ENCODE measurements at regions not wholly inside any gene's neighbourhood (a gene's known extent, or its start where the extent isn't known, plus 50 kb on each side); places are given as distances from the start of the nearest gene placed in this dataset.

DNA sequence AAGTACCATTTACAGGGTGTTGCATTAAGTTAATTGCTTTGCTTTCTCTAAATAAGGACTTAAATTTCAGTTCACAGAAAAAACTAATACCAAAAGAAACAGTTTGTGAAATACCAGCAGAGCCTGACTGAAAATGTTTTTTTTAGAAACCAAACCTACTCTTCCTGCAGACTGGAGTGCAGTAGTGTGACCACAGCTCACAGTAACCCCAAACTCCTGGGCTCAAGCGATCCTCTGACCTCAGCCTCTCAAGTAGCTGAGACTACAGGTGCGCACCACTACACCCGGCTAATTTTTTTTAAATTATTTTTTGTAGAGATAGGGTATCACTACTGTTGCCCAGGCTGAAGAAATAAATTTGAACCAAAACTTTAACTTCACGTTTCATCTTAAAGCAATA, 103.5 kb upstream of the PLEKHA5 start:
- H3K36me3 ChIP-seq (ENCODE audit: control insufficient read depth, insufficient read depth, low read length) = no peaks in the 10 kb centered on the region
- H3K9me3 ChIP-seq (ENCODE audit: control insufficient read depth, insufficient read depth, low read length) = no peaks in the 10 kb centered on the region
- H3K9ac ChIP-seq (ENCODE audit: low read depth, low read length) = no peak overlapping the region
- H3K4me3 ChIP-seq (ENCODE audit: low read depth, low read length) = no peak overlapping the region
- H3K4me1 ChIP-seq (ENCODE audit: control insufficient read depth, insufficient read depth, low read length) = peaks cover 7% of the 10 kb centered on the region
- H3K27me3 ChIP-seq (ENCODE audit: control insufficient read depth, insufficient read depth, low read length) = no peaks in the 10 kb centered on the region

DNA sequence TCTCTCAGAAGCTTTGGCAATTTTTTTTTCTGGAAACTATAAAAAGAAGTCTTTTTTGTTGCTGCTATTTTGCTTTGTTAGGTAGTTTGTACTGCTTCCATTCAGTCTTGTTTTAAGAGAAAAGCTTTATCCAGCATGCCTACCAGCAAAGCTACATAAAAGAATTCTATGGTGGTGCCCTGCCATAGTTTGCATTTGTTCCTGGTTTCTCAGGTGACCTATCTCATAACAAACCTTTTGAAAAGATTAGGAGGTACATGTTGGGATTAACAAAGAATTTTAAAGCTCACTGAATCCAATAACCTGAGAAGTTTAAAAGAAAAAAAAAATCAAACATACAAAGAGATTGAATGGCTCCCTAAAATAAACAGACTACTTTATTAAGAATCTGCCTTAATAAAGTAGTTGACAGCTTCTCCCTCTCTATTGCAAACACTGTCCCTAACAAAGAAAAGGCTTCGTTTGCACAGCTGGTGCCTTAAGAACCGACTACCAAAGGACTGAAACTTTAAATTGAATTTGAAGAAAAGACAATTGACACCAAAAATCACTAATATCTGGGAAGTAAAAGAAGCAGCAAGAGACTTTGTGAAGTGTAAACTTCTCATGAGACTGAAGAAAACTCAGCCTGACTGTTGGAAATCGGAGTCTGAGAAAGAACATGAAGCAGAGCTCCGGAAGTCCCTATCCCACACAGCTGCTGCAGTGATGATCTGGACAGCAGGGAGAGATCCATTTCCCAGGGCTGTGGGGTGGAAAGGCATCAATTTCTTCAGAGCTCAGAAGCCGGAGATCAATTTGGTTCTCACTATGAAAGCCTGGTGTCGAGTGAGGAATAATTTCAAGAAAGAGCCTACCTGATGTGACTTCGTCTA, 102.7 kb upstream of the PLEKHA5 start:
- Histone ChIP-seq H3K27me3 (ENCODE audit: control insufficient read depth, insufficient read depth, low read length) (no peaks in the 10 kb centered on the region), H3K4me1 (ENCODE audit: control insufficient read depth, insufficient read depth, low read length) (peaks cover 7% of the 10 kb centered on the region), H3K36me3 (ENCODE audit: control insufficient read depth, insufficient read depth, low read length) (no peaks in the 10 kb centered on the region), H3K9ac (ENCODE audit: low read depth, low read length) (no peak overlapping the region), H3K9me3 (ENCODE audit: control insufficient read depth, insufficient read depth, low read length) (no peaks in the 10 kb centered on the region), H3K4me3 (ENCODE audit: low read depth, low read length) (no peak overlapping the region)

DNA sequence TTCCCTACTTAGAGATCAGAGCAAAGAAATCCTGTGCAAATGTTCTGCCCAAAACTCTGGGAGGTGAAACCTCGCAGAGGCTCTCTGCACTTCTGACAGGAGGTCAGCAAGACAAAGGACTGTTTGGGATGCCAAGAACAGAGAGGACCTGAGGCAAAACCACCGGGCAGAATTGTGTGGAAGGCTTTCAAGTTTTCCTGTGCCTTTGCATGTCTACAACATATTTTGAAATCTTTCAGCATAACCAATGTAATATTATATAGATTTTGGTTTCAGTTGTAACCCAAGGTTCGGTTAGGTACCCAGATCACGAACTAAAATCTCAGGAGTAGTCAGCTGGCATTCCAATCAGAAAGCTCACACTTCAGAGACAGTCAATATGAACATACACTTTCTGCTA, 99.4 kb upstream of the PLEKHA5 start:
- Histone ChIP-seq H3K4me3 (ENCODE audit: low read depth, low read length) (no peak overlapping the region), H3K27me3 (ENCODE audit: control insufficient read depth, insufficient read depth, low read length) (no peaks in the 10 kb centered on the region), H3K36me3 (ENCODE audit: control insufficient read depth, insufficient read depth, low read length) (no peaks in the 10 kb centered on the region), H3K4me1 (ENCODE audit: control insufficient read depth, insufficient read depth, low read length) (peaks cover 7% of the 10 kb centered on the region), H3K9ac (ENCODE audit: low read depth, low read length) (no peak overlapping the region), H3K9me3 (ENCODE audit: control insufficient read depth, insufficient read depth, low read length) (peaks cover 14% of the 10 kb centered on the region)

DNA sequence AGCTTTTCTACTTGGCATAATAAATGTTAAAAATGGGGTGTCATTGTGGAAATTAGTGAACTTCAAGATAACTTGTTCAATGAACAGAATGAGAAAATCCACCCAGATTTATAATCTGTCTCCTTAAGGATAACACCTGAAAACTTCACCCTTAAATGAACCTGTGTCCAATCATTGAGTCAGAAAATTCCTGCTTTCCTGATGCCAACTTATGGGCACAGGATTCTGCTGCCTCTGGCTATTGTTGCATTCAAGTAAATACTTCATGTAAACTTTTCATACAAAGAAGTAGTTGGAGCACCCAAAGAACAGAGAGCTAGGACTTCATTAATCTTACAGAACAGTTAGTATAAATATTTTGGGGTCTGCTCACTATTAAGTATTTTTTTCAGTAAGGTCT, 98.9 kb upstream of the PLEKHA5 start:
- H3K4me3 ChIP-seq (ENCODE audit: low read depth, low read length) = no peak overlapping the region
- H3K27me3 ChIP-seq (ENCODE audit: control insufficient read depth, insufficient read depth, low read length) = no peaks in the 10 kb centered on the region
- no peak overlapping the region for H3K9ac ChIP-seq (ENCODE audit: low read depth, low read length)
- peaks cover 7% of the 10 kb centered on the region for H3K4me1 ChIP-seq (ENCODE audit: control insufficient read depth, insufficient read depth, low read length)
- H3K36me3 ChIP-seq (ENCODE audit: control insufficient read depth, insufficient read depth, low read length) = no peaks in the 10 kb centered on the region
- H3K9me3 ChIP-seq (ENCODE audit: control insufficient read depth, insufficient read depth, low read length) = peaks cover 14% of the 10 kb centered on the region

DNA sequence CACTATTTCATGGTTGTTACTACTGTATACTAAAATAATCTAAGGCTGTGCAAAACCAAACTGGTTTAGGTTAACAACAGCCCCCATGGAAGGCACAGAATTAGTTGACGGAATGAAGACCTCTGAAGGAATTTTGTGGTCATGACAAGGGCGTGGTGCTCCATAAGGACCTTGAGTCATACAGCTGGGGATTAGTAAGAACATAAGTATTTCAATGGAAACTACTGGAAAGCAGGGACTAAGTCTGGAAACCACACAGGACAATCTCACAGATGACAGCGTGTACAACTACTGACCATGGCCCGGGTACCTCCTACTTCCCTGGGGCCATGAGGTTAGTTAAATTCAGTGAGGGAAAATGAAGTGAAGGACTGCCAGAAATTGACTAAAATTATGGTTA, 98.5 kb upstream of the PLEKHA5 start:
- H3K27me3 ChIP-seq (ENCODE audit: control insufficient read depth, insufficient read depth, low read length) = no peaks in the 10 kb centered on the region
- no peak overlapping the region for H3K4me3 ChIP-seq (ENCODE audit: low read depth, low read length)
- no peak overlapping the region for H3K9ac ChIP-seq (ENCODE audit: low read depth, low read length)
- H3K4me1 ChIP-seq (ENCODE audit: control insufficient read depth, insufficient read depth, low read length) = peaks cover 5% of the 10 kb centered on the region
- no peaks in the 10 kb centered on the region for H3K36me3 ChIP-seq (ENCODE audit: control insufficient read depth, insufficient read depth, low read length)
- H3K9me3 ChIP-seq (ENCODE audit: control insufficient read depth, insufficient read depth, low read length) = peaks cover 14% of the 10 kb centered on the region

DNA sequence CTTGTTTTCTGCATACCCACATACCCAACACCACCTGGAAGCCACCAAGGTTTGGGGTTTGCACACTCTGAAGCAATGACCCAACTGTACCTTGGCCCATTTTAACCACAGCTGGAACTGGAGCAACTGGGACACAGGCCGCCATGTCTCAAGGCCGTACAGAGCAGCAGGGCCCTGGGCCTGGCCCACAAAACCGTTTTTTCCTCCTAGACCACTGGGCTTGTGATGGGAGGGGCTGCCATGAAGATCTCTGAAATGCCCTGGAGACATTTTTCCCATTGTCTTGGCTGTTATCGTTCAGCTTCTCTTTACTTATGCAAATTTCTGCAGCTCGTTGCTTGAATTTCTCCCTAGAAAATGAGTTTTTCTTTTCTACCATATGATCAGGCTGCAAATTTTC, 96.7 kb upstream of the PLEKHA5 start:
- no peak overlapping the region for H3K4me3 ChIP-seq (ENCODE audit: low read depth, low read length)
- H3K27me3 ChIP-seq (ENCODE audit: control insufficient read depth, insufficient read depth, low read length) = no peaks in the 10 kb centered on the region
- peaks cover 14% of the 10 kb centered on the region for H3K9me3 ChIP-seq (ENCODE audit: control insufficient read depth, insufficient read depth, low read length)
- H3K4me1 ChIP-seq (ENCODE audit: control insufficient read depth, insufficient read depth, low read length) = no peaks in the 10 kb centered on the region
- H3K36me3 ChIP-seq (ENCODE audit: control insufficient read depth, insufficient read depth, low read length) = no peaks in the 10 kb centered on the region
- no peak overlapping the region for H3K9ac ChIP-seq (ENCODE audit: low read depth, low read length)

DNA sequence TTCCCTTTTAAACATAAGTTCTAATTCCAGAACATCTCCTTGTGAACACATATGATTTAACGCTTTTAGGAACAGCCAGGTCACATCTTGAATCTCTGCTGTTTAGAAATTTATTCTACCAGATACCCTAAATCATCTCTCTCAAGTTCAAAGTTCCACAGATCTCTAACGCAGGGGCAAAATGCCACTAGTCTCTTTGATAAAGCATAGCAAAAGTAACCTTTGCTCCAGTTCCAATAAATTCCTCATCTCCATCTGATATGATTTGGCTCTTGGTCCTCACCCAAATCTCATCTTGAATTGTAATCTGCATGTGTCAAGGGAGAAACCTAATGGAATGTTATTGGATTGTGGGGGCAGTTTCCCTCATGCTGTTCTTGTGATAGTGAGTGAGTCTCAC, 96.3 kb upstream of the PLEKHA5 start:
- Histone ChIP-seq H3K4me3 (ENCODE audit: low read depth, low read length) (no peak overlapping the region), H3K9ac (ENCODE audit: low read depth, low read length) (no peak overlapping the region), H3K27me3 (ENCODE audit: control insufficient read depth, insufficient read depth, low read length) (no peaks in the 10 kb centered on the region), H3K4me1 (ENCODE audit: control insufficient read depth, insufficient read depth, low read length) (no peaks in the 10 kb centered on the region), H3K36me3 (ENCODE audit: control insufficient read depth, insufficient read depth, low read length) (no peaks in the 10 kb centered on the region), H3K9me3 (ENCODE audit: control insufficient read depth, insufficient read depth, low read length) (peaks cover 14% of the 10 kb centered on the region)

DNA sequence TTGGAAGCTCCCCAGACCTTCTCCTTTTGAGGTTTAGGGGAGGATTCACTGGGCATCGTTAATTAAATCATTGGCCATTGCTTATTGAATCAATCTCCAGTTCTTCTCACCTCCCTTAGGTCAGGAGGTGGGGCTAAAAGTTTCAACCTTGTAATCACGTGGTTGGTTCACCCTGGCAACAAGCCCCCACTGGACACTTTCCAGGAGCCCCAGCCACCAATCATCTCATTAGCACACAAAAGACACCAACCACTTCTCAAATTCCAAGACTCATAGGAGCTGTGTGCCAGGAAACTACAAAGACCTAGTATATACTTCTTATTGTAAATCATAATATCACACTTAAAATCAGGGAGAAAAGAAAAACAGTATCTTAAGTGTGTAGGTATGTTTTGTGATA, 94.6 kb upstream of the PLEKHA5 start:
- H3K36me3 ChIP-seq (ENCODE audit: control insufficient read depth, insufficient read depth, low read length) = no peaks in the 10 kb centered on the region

DNA sequence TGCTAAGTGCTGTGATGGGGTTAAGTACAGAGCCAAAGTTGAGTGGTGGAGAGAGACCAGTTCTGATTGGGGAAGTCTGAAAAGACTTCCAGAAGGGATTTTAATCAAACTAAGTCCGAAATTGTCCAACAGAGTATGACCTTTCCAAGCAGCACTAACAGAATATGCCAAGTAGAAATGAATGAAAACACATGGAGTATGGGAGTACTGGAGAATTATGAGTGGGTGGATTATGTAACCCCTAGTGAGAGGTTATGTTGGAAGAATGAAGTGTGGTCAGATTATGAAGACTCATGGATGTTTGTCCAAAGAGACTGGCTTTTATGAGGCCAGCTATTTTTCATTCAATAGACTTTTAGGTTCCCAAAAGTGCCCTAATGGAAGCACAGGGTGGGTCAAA, 94.0 kb upstream of the PLEKHA5 start:
- H3K9ac ChIP-seq (ENCODE audit: low read depth, low read length) = no peak overlapping the region
- H3K4me1 ChIP-seq (ENCODE audit: control insufficient read depth, insufficient read depth, low read length) = no peaks in the 10 kb centered on the region
- no peak overlapping the region for H3K4me3 ChIP-seq (ENCODE audit: low read depth, low read length)
- no peaks in the 10 kb centered on the region for H3K27me3 ChIP-seq (ENCODE audit: control insufficient read depth, insufficient read depth, low read length)
- no peaks in the 10 kb centered on the region for H3K36me3 ChIP-seq (ENCODE audit: control insufficient read depth, insufficient read depth, low read length)
- H3K9me3 ChIP-seq (ENCODE audit: control insufficient read depth, insufficient read depth, low read length) = peaks cover 14% of the 10 kb centered on the region

More for the DNA sequence above, 94.6 kb upstream of the PLEKHA5 start:
- Histone ChIP-seq H3K9ac (ENCODE audit: low read depth, low read length) (no peak overlapping the region), H3K4me1 (ENCODE audit: control insufficient read depth, insufficient read depth, low read length) (no peaks in the 10 kb centered on the region), H3K4me3 (ENCODE audit: low read depth, low read length) (no peak overlapping the region), H3K27me3 (ENCODE audit: control insufficient read depth, insufficient read depth, low read length) (no peaks in the 10 kb centered on the region), H3K9me3 (ENCODE audit: control insufficient read depth, insufficient read depth, low read length) (peaks cover 14% of the 10 kb centered on the region)

DNA sequence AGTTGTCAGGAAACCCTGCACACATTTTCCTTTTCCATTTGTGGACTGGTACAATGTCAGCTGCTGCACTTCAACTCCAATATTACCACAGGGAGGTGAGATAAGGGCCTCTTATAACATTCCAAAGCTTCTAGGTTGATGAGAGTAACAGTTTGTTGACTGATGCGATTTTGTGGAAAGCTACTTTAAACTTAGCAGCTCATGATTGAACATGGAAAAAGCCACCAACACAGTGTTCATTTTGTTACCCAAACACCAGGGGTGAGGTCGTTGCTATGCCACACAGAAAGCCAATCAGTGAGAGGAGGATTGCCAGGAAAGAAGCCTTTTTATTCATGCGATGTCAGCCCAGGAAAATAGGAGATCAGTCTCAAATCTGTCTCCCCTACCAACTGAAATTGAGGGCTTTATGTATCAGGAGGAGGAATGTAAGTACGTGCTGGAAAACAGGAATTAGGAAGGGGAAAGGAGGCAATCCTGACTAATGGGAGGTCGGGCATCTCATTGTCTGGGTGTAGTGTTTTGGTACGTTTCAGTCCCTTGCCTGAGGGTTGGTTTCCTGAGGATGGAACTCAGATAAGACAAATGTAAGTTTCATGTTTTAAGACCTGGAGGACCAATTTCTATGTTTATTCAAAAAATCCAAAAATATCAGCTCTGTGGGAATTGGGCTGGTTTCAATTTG, 92.7 kb upstream of the PLEKHA5 start:
- no peaks in the 10 kb centered on the region for H3K27me3 ChIP-seq (ENCODE audit: control insufficient read depth, insufficient read depth, low read length)
- H3K36me3 ChIP-seq (ENCODE audit: control insufficient read depth, insufficient read depth, low read length) = no peaks in the 10 kb centered on the region
- peaks cover 14% of the 10 kb centered on the region for H3K9me3 ChIP-seq (ENCODE audit: control insufficient read depth, insufficient read depth, low read length)
- H3K4me1 ChIP-seq (ENCODE audit: control insufficient read depth, insufficient read depth, low read length) = no peaks in the 10 kb centered on the region
- H3K9ac ChIP-seq (ENCODE audit: low read depth, low read length) = no peak overlapping the region
- H3K4me3 ChIP-seq (ENCODE audit: low read depth, low read length) = no peak overlapping the region

DNA sequence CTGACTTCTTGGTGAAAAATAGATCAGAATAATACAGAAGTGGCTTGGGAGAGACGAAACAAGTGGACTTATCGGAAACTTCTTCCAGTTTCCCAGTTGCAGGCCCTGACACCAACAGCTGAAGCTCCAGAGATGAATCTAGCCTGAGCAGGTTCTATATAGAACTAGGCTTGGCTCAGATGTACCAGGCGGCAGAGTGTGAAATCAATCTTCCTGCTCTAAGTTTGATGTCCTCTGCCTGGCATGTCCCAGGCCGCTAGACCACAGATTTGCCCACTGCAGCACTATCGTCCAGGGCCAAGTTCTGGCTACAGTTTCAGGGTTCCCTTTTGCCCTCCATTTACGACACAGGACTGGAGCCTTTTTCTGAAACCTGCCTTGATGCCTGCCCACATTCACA, 91.3 kb upstream of the PLEKHA5 start:
- H3K4me3 ChIP-seq (ENCODE audit: low read depth, low read length) = no peak overlapping the region
- H3K9me3 ChIP-seq (ENCODE audit: control insufficient read depth, insufficient read depth, low read length) = peaks cover 6% of the 10 kb centered on the region
- no peak overlapping the region for H3K9ac ChIP-seq (ENCODE audit: low read depth, low read length)
- no peaks in the 10 kb centered on the region for H3K4me1 ChIP-seq (ENCODE audit: control insufficient read depth, insufficient read depth, low read length)
- H3K27me3 ChIP-seq (ENCODE audit: control insufficient read depth, insufficient read depth, low read length) = no peaks in the 10 kb centered on the region
- H3K36me3 ChIP-seq (ENCODE audit: control insufficient read depth, insufficient read depth, low read length) = no peaks in the 10 kb centered on the region

DNA sequence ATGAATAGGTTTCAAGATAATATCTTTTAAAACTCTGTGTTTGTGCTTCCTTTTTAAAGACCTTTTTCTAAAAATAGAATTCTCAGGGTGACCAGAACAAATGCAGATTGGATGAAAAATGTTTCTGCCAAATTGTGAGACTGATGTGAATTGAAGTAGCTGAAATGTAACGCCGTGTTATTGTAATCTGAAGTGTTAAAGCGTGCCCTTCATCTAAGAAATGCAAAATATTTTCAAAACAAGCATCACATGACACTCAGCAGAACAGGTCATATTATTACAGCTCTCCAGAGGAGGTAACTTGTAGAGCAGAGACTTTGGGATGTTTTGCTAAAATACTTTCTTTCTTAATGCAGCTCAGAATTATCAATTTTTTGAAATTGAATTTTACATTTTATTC, 90.0 kb upstream of the PLEKHA5 start:
- Histone ChIP-seq H3K9ac (ENCODE audit: low read depth, low read length) (no peak overlapping the region), H3K27me3 (ENCODE audit: control insufficient read depth, insufficient read depth, low read length) (no peaks in the 10 kb centered on the region), H3K9me3 (ENCODE audit: control insufficient read depth, insufficient read depth, low read length) (peaks cover under 1% of the 10 kb centered on the region), H3K4me3 (ENCODE audit: low read depth, low read length) (no peak overlapping the region), H3K4me1 (ENCODE audit: control insufficient read depth, insufficient read depth, low read length) (no peaks in the 10 kb centered on the region), H3K36me3 (ENCODE audit: control insufficient read depth, insufficient read depth, low read length) (no peaks in the 10 kb centered on the region)
